ENCODE measurements at regions not wholly inside any gene's neighbourhood (a gene's known extent, or its start where the extent isn't known, plus 50 kb on each side); places are given as distances from the start of the nearest gene placed in this dataset.

DNA sequence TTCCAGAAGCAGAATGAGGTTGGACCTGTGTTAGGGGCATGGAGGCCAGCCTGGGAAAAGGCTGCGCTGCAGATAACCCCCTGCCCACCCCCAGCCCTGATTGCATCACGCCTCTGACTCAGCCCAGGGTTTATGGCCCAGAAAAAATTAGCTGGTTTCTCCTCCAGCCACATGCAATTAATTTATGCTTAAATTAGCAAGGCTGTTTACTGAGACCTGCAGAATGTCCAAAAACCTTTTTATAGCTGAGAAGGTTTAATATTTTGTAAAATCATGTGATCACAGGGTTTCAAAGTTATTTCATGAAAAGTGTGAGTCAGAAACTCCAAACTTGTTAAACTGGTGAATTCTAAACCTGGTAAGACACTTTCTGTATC, 123.1 kb upstream of the HDAC4 start:
- no peak for DNase-seq (ENCODE audit: low read depth in 2 of 2, low spot score in 1 of 2)

DNA sequence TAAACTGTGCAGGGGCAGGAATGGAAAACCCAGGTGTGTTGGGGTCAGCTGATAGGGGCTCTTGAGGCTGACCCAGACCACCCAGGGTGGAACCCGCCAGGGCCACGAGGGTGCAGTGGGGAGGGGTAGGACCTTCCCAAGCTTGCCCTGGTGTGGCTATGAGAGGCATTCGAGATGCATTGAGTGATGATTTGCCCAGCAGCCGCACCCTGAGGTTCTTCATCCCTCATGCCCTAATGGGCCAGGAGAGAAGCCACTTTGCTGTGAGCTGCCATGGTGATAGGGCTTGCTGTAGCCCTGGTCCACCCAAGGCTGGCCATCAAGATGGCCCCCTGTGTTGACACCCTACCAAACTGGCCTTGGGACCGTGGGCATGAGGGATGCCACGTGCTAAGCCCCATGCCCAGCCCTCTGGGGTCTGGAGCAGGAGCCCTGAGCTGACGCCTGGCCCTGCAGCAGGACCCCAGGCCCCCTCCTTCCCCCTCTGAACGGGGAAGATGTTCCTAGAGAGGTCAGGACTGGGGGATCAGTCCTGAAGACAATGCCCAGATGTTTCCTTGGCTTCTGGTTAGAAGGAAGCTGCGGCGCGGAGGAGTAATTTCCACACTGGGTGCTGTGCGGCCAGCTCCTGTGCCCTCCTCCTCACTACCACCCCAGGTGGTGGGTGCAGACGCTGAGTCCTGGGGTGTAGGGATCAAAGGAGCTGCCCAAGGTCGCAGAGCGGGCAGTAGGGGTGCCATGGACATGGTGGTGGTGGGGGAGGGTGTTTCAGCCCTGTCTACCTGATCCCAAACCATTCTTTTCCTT, 122.5 kb upstream of the HDAC4 start:
- DNase-seq (ENCODE audit: low read depth in 2 of 2, low spot score in 1 of 2): no peak

DNA sequence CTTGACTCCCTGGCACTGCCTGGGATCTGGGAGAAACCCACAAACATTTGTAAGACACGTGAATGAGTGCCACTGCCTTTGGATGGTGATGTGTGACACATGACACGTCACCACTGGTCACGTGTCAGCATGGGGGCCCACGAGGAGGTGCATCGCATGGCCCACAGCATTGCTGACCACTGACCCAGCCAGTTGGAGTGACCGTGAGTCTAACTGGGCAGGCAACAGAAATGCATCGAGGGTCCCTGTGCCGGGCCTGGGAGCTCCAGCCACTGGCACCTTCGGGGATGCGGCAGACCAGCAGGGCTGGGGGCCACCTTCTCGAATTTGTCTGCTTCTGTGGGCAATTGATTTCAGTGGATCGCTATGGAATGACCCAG, 121.9 kb upstream of the HDAC4 start:
- no peak for DNase-seq (ENCODE audit: low read depth in 2 of 2, low spot score in 1 of 2)

DNA sequence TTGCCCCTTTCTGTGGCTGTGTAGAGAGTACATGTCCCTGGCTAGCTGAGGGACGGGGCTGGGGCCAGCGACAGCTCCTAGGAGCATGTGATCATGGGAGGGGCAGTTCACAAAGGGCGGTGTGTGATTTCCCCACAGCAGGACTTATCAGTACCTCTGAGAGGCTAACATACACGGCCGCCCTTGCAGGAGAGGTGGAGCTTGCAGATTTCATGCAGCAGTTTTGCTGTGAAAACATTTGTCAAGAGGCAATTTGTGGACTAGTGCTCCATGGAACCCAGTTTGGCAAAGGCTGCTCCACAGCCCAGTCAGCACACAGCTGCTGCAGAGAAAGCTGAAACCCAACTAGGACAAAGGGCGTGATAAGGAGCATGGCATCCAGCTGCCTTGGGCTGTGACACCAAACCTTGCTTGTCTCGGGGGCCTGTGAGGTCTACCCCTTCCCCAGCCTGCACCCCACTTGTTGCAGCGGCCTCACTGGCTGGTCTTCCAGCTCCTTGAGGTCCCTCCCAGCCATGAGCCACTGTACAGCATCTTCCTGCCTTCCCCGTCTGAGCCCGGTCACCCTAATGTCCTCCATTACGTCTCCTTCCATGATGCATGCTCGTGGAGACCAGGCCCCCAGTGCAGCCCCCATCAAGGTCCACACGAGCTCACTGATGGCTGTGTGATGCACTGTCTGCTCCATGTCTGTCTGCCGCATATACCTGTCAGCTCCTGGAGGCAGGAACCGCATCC, 121.4 kb upstream of the HDAC4 start:
- no peak for DNase-seq (ENCODE audit: low read depth in 2 of 2, low spot score in 1 of 2)

DNA sequence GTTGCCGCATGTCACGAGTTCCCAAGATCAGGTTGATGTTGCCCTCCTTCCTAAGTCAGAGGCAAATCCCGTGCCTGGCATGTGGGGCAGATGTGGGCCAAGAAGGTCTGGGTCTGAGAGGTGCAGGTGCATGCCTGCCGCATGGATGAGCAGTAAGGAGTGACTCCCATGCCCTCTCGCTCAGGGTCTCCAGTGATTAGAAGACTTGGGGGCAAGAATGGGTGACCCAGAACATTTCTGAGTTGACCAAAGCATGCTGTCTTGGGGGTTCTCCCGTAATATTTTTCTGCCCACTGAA, 120.6 kb upstream of the HDAC4 start:
- DNase-seq (ENCODE audit: low read depth in 2 of 2, low spot score in 1 of 2): no peak

DNA sequence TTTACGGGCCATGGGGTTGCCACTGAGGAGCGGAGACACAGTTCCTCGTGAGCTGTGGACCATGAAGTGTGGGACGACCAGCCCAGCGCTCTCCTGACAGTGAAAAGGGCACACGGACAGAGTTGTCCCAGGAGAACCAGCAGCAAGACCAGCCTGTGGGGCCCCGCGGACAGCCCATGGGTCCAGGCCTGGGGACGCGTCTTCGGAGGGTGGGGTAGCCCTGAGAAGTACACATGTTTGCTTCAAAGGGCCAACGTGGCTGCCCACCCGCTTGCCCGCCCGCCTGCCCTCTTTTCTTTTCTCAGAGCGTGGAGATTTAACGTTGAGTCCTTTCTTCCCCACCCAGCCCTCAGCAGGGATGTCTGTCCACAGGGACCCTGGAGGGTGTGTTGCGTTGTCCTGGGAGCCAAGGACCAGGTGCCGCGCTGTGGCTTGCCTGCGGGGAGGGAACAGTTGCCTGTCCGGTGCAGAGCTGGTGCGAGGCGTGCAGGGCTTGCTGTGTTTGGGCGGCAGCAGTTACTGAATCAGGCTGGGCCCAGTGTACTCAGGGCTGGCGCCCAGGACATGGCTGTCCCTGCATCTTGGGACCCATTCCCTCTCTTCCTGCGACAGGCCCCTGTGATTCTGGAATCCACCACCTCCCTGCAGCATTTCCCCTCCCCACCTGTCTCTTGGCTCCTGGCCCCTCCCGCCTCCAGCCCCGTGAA, 120.1 kb upstream of the HDAC4 start:
- DNase-seq (ENCODE audit: low read depth in 2 of 2, low spot score in 1 of 2): no peak

DNA sequence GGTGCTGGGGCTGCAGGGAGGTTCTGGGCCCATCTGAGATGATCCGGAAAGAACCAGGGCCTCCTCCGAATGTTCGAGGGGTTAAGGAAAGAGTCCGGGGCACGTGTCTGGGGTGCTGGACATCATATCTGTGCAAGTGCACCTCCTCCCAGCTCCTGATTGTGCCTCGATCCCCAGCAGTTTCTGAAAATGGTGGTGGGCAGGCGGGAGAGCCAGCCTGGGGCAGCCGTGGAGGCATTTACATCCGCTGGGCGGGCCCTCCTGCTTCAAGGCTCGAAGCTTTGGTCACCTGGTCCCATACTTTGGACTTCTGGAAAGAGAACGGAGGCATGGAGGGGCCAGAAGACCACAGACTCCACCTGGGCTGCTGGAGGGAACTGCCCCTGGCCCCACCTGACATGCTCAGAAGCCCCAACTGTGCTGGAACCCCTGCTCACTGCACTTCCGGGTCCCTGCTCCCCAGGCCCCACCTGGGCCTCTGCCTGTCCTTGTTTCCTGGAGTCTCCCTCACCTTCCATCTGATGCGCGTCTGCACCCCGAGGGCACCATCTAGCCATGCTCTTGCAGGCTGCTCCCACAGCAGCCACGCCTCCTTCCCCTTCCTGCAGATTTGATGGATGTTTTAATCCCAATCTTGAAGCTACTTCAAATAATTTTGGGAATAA, 119.2 kb upstream of the HDAC4 start:
- DNase-seq (ENCODE audit: low read depth in 2 of 2, low spot score in 1 of 2): no peak

DNA sequence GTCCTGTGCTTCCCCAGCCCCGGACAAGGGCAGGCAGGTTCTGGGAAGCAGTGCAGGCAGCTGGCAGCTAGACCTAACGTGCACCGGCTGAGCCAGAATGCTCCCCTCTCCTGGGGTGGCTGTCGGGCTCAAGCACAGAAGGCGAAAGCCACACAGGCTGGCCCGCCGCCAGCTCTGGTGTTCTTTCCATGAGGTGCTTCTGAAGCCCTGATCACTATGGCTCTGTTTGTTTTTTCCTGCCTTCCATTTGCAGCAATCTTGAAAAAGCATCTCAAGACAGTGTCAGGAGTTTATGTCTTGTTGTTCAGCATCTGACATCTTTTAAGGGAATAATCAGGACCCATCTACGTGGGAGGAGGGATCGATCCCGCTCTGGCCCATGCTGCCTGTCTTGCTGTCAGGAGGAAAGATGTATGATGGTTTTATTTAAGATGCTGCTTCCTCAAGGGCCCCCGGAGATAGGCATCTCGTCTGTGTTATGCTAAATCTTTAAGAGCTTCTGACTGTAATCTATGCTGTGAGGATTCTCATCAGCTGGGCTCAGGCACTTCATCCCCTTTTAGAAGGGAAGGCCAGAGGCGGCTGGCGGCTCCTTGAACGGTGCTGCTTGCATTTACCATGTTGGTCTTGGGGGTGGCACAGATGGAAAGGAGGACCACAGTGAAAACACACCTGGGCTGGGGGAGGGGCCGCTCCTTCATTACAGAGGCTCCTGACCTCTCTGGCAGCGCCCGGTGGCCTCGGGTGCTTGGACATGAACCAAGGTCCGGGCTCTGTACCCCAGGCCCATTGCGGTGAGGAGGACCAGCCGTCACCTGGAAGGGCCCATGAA, 118.5 kb upstream of the HDAC4 start:
- no peak for DNase-seq (ENCODE audit: low read depth in 2 of 2, low spot score in 1 of 2)

DNA sequence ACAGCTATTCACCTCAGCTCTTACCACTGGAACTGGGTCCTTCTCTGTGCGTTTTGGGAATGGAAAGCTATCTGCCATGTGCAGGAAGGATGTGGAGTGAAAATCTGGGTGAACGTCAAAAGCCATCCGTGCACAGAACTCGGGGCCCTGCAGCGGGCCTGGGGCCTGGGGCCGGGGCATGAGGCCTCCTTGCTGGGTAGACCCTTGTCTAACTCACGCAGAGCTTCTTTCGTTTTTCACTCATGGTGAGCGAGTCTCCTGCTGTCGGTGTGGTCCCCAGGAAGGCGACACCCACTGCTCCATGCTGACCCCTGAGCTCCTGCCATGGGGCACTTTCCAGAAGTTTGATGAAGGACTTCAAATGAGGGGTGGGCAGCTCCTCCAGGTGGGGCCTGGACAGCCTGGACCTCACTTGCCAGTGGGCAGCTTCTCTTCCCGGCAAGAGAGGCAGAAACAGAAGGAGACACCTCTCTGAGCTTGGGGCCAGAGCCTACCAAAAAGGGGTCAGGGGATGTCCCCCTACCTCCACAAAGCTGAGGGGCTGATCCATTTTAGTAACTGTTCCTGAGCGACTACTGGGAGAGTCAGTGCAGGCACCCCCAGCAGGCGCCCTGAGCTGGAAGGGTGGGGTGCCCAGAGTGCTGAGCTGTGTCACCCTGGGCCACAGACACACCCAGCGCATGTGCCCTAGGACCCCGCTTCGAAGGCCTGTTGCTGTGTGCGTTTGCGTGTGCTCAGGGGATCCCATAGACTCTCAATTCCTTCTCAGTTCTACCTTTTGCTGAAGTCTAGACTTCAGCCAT, 117.7 kb upstream of the HDAC4 start:
- DNase-seq (ENCODE audit: low read depth in 2 of 2, low spot score in 1 of 2): no peak

DNA sequence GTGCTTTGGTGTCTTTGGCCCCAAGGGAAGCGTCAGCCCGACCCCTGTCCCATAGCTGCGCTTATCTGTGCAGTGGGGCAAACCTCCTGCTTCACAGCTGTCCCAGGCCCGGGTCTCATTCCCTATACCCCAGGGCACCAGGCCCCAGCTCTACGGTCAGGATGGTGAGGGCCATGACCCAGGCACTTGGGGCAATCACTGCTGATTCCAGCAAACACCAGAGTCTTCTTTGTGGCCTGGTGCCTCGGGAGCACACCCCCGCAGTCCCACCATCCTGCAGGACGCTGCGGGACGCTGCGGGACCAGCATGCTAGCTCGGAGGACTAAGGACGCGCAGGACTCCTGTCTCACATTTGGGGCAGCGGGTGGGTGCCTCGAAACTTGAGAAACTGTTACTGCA, 116.9 kb upstream of the HDAC4 start:
- DNase-seq (ENCODE audit: low read depth in 2 of 2, low spot score in 1 of 2): no peak

DNA sequence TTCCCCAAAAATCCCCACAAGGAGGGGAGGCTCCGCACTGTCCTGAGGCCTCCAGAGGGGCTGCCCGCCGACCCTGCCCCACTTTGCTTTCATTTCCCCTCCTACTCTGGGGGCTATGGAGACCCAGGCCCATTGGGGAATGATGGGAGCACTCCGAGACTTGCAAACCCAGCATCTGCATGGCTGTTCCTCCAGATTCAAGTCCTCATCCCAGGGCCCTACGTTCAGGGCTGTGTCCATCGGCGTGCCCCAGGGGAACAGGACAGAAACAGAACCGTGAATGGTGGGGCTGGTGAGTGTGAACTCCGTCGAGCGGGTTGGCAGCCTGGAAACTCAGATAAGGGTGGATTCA, 116.1 kb upstream of the HDAC4 start:
- DNase-seq (ENCODE audit: low read depth in 2 of 2, low spot score in 1 of 2): no peak

DNA sequence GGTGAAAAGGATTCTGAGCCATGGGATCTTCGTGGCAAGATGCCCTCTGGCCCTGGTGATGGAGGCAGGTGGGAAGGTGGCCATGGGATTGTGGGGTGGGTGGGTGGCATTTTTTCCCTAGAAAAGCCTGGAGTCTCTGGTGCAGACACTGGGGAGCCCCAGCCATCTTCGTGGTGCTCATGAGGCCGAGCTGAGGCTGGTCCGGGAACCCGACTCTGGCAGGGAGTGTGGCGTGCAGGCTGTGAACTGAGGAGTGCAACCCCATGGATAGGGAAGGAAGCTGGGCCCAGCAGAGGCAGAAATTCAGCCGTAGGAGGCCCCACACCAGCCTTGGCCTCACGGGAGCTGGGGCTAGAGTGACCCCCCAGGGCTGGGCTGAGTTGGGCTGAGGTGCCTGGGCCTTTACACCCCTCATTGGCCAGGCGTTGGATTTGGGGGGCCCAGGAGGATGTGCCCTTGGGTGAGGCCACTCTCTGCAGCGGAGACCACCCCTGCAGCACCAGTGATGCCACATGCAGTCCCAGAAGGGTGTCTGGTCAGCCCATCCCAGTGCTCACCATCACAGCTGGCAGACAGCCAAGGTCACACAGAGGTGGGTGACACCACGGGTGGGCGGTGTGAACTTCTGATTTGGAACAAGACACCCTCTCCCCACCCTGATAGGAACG, 115.6 kb upstream of the HDAC4 start:
- no peak for DNase-seq (ENCODE audit: low read depth in 2 of 2, low spot score in 1 of 2)

DNA sequence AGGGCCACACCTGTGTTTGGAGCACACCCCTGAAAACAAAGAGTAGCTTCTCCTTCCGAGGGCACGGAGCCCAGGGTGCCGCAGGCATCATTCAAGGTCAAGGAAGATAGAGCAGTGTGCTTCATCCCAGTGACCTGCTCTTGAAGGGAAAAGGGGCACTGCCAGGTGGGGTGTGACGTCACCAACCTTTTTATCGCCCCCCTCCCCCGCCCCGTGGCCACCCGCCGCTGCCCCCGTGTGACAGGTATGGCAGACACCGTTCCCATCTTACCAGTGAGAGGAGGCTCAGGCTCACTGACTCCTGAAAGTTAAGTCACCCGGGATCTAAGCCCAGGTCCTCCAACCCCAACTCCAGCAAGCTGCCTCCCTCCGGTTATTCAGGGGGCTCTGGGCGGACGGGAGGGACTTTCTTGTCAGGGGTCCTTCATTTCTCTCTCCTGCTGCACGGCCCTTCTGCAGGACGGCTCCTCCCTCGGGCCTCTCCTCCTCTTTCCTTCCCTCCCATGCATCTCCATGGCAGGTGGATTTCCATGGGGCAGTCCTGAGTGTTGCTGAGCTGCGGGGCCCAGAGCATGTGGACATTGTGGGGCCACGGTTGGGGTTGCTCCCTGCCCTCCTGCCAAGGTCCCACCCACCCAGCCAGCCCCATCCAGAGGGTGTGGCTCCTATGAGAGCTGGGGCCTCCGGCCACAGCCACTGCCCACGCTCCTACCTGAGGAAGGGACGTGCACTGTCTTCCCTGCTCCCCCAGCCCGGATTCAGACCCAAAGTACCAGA, 114.1 kb upstream of the HDAC4 start:
- DNase-seq (ENCODE audit: low read depth in 2 of 2, low spot score in 1 of 2): no peak

DNA sequence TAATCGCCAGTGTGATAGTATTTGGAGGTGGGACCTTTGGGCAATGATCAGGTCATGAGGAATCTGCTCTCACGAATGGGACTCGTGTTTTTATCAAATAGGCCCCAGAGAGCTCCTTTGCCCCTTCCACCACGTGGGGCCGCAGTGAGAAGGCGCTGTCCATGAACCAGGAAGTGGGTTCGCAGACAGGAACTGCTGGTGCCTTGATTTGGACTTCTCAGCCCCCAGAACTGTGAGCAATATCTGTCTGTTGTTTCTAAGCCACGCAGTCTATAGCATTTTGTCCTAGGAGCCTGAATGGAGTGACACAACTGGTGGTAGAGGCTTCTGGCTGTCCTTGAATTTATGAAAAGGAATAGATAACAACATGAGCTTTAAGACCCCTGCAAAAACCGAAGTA, 111.2 kb upstream of the HDAC4 start:
- no peak for DNase-seq (ENCODE audit: low read depth in 2 of 2, low spot score in 1 of 2)

DNA sequence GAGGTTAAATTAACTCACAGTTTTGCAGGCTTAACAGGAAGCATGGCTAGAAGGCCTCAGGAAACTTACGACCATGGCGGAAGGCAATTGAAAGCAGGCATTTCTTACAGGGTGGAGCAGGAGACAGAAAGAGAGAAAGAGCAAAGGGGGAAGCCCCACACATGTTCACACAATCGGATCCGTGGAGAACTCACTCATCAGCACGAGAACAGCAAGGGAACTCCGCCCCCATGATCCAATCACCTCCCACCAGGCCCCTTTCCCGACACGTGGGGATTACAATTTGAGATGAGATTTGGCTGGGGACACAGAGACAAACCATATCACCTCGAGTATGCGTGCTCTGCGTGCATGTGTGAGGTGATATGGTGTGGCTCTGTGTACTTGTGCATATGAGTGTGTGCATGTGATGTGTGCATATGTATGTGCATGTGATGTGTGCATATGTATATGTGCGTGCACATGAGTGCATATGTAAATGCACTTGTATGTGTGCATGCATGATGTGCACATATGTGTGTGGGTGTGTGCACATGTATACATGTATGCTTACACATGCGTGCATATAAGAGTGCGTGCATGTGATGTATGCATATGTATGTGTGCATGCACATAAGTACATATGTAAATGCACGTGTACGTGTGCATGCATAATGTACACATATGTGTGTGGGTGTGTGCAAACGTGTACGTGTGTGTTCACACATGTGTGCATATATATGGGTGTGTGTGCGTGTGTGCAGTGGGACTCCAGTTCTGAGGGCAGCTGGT, 108.7 kb upstream of the HDAC4 start:
- DNase-seq (ENCODE audit: low read depth in 2 of 2, low spot score in 1 of 2): no peak

DNA sequence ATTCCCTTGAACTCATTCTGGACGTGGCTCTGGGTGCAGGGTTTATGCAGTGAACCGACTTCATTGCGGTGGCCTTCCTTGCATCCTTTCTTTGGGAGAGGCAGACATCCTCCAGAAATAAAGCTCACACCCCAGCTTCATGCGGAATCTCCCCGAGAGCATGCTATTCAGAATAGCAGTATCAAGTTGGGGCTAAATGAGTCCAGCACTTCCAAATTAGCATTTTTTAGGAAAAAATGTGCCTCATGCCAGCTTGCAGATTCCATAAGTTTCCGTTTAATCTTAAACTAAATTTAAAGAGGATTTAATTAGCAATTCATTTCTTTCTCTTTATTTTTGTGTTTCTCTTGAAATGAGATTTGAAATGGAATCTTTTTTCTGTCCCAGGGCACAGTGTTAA, 107.4 kb upstream of the HDAC4 start:
- DNase-seq (ENCODE audit: low read depth in 2 of 2, low spot score in 1 of 2): no peak

DNA sequence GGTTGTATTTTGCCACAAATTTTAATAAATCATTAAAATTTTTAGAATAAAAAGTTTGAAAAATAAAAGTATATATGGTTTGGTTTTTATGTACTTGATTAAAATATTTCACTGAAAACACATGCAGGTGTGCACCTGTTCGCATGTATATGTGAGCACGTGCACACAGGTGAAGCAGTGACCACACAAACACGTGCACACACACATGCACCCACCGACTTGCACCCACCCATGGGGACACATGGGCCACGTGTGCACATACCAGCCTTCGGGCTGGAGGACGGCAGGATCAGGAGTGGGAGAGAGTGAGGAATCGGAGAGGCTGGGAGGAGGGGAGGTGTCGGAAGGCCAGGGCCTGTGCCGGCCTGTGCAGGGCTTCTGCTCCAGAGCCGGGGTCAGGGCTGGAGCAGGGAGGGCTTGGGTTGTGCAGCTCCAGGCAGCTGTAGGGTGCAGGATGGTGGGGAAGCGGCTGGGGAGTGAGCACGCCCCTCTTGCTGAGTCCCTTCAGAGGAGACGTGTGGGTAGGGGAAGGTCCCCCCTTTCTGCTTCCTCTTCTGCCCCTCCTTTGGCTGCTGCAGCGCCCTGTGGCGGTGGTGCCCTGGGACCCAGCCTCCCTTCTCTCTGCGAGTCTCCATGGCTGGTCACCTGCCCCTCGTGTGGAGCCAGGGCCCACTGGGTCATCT, 106.9 kb upstream of the HDAC4 start:
- no peak for DNase-seq (ENCODE audit: low read depth in 2 of 2, low spot score in 1 of 2)

DNA sequence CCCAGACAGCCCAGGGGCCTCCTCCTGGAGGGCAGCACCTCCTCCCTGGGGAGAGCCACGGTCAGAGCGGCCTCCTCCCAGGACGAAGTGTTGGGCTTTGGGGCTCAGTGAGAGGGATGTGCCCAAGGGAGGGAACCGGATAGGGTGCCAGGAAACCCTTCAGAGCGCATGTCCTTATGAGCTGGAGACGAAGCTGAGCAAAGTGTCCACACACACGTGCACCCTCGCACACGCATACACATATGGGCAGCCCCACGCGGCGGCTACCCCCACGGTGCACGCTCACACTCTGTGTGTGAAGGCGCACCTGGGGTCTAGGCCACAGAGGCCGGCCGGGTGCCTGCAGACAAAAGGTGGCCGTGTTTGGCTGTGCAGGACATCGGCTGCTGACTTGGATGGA, 106.1 kb upstream of the HDAC4 start:
- no peak for DNase-seq (ENCODE audit: low read depth in 2 of 2, low spot score in 1 of 2)

Measured in stimulated activated CD8-positive, alpha-beta memory T cell treated with anti-CD3 and anti-CD28 coated beads, Interleukin-4, amount 100 ng/mL, for 1 hour (primary cell).